DOHH2 (cell line): ENCODE measurements at regions not wholly inside any gene's neighbourhood (a gene's known extent, or its start where the extent isn't known, plus 50 kb on each side); places are given as distances from the start of the nearest gene placed in this dataset.

Source experiments
- CTCF ChIP-seq: fragments of 200-600 bp; sonication (generic); IDR thresholded peaks from one replicate; pipeline ENCODE4 v1.5.1; 2014; ENCODE audit warnings: antibody characterized with exemption, mild to moderate bottlenecking, low read depth, low read length; ENCODE audit not compliant: poor library complexity, severe bottlenecking
- EZH2phosphoT487 ChIP-seq: fragments of 200-600 bp; sonication (generic); IDR thresholded peaks from 2 replicates; pipeline ENCODE4 v1.6.1; 2017; ENCODE audit warnings: borderline replicate concordance, mild to moderate bottlenecking, antibody characterized with exemption, low read length, moderate library complexity, mixed read lengths

- no peak for TF ChIP-seq CTCF
- no peak for TF ChIP-seq EZH2phosphoT487
Measured at GRCh38 chr12:84166812-84167211, 745.8 kb downstream of the SLC6A15 start.
